SK-N-SH (cell line): ENCODE measurements at regions not wholly inside any gene's neighbourhood (a gene's known extent, or its start where the extent isn't known, plus 50 kb on each side); places are given as distances from the start of the nearest gene placed in this dataset.

Experiments used
- CTCF ChIA-PET: fragments of 300-600, 350-600 bp; formaldehyde crosslinking; extraction: SDS; loops from one replicate; lab custom pipeline; 2021; lab: Yijun Ruan, JAX
- POLR2A ChIA-PET: fragments of 350-600 bp; sonication (Branson Sonifier 250); formaldehyde crosslinking; extraction: SDS; loops from one replicate; lab custom pipeline; 2020; ENCODE audit warnings: antibody characterized with exemption, inconsistent platforms; lab: Yijun Ruan, JAX
- DNase-seq: peaks from one replicate; pipeline ENCODE4 v3.0.0; 2012
- H2AFZ ChIP-seq: fragments of 200-600 bp; sonication (generic); 2 replicates; pipeline ENCODE4 v1.8.1; 2016; ENCODE audit warnings: antibody characterized with exemption, mild to moderate bottlenecking, low read depth
- H3F3A ChIP-seq: fragments of 200-600 bp; sonication (generic); replicated peaks from 2 replicates; pipeline ENCODE3; 2016; ENCODE audit warnings: antibody characterized with exemption, mild to moderate bottlenecking; ENCODE audit not compliant: insufficient read depth
- H3K27ac ChIP-seq, 2 experiments: fragments of 200-500 bp in 1 of 2; fragments of 200-600 bp in 1 of 2; sonication (Bioruptor generic) in 1 of 2; sonication (generic), shearing (Covaris generic) in 1 of 2; 2 replicates each; pipeline versions ENCODE4 v1.5.1 to v1.6.1; 2014 to 2016; ENCODE audit warnings: low read depth in 2 of 2, inconsistent platforms in 1 of 2, low read length in 1 of 2, mild to moderate bottlenecking in 1 of 2, mixed read lengths in 1 of 2
- H3K27me3 ChIP-seq: fragments of 200-600 bp; sonication (generic), shearing (Covaris generic); 2 replicates; pipeline ENCODE4 v1.6.1; 2016; ENCODE audit warnings: mixed run types; ENCODE audit not compliant: insufficient read depth
- H3K36me3 ChIP-seq, 2 experiments: fragments of 200-500 bp in 1 of 2; fragments of 200-600 bp in 1 of 2; sonication (Bioruptor generic) in 1 of 2; sonication (generic) in 1 of 2; replicated peaks in 1 of 2; 2 replicates each; pipeline versions ENCODE3 to v1.5.1; 2014 to 2016; ENCODE audit warnings: low read length in 1 of 2, mild to moderate bottlenecking in 1 of 2; ENCODE audit not compliant: insufficient read depth in 2 of 2, control insufficient read depth in 1 of 2
- H3K4me1 ChIP-seq, 2 experiments: fragments of 200-500 bp in 1 of 2; fragments of 200-600 bp in 1 of 2; sonication (Bioruptor generic) in 1 of 2; sonication (generic), shearing (Covaris generic) in 1 of 2; 2 replicates each; pipeline versions ENCODE4 v1.5.1 to v1.6.1; 2014 to 2016; ENCODE audit warnings: low read depth in 1 of 2, low read length in 1 of 2, mixed run types in 1 of 2; ENCODE audit not compliant: insufficient read depth in 2 of 2, control insufficient read depth in 1 of 2
- H3K4me2 ChIP-seq: fragments of 200-600 bp; sonication (generic), shearing (Covaris generic); 2 replicates; pipeline ENCODE4 v1.6.1; 2017; ENCODE audit warnings: mixed run types
- H3K4me3 ChIP-seq, 2 experiments: fragments of 200-500 bp in 1 of 2; fragments of 200-600 bp in 1 of 2; sonication (Bioruptor generic) in 1 of 2; sonication (generic), shearing (Covaris generic) in 1 of 2; 2 replicates each; pipeline versions ENCODE4 v1.5.1 to v1.8.1; 2014 to 2016; ENCODE audit warnings: low read depth in 2 of 2, inconsistent platforms in 1 of 2, low read length in 1 of 2, mild to moderate bottlenecking in 1 of 2, mixed read lengths in 1 of 2, moderate library complexity in 1 of 2
- H3K79me2 ChIP-seq: fragments of 200-600 bp; sonication (generic); 2 replicates; pipeline ENCODE4 v1.8.1; 2017; ENCODE audit warnings: mild to moderate bottlenecking; ENCODE audit not compliant: insufficient read depth
- H3K9ac ChIP-seq: fragments of 200-600 bp; sonication (generic); 2 replicates; pipeline ENCODE4 v1.6.1; 2017; ENCODE audit warnings: mixed run types
- H3K9me2 ChIP-seq: fragments of 200-600 bp; sonication (generic); 2 replicates; pipeline ENCODE4 v1.6.1; 2017; ENCODE audit warnings: mixed run types
- H3K9me3 ChIP-seq: fragments of 200-600 bp; sonication (generic); 2 replicates; pipeline ENCODE4 v1.6.1; 2017; ENCODE audit warnings: mixed run types, mild to moderate bottlenecking, moderate library complexity
- H4K20me1 ChIP-seq: fragments of 200-600 bp; sonication (generic); 2 replicates; pipeline ENCODE4 v1.6.1; 2017; ENCODE audit warnings: mild to moderate bottlenecking, mixed run types; ENCODE audit not compliant: insufficient read depth
- ELF1 ChIP-seq: IDR thresholded peaks from 2 replicates; pipeline ENCODE4 v1.4.0; 2012
- FOXM1 ChIP-seq: IDR thresholded peaks from 2 replicates; pipeline ENCODE4 v1.4.0; 2012; ENCODE audit warnings: low read depth, mild to moderate bottlenecking
- GATA2 ChIP-seq: sonication (generic); formaldehyde crosslinking; IDR thresholded peaks from 2 replicates; pipeline ENCODE4 v1.5.0; 2020; ENCODE audit warnings: mild to moderate bottlenecking, missing genetic modification reagents
- JUND ChIP-seq: IDR thresholded peaks from 2 replicates; pipeline ENCODE4 v1.4.0; 2012
- NFIC ChIP-seq: IDR thresholded peaks from 2 replicates; pipeline ENCODE4 v1.4.0; 2012; ENCODE audit warnings: borderline replicate concordance
- NRF1 ChIP-seq: IDR thresholded peaks from 2 replicates; pipeline ENCODE4 v1.6.1; 2012; ENCODE audit warnings: low read depth, mild to moderate bottlenecking, low read length
- PBX3 ChIP-seq: IDR thresholded peaks from 2 replicates; pipeline ENCODE4; 2012
- RCOR1 ChIP-seq: fragments of 150-350 bp; IDR thresholded peaks from 2 replicates; pipeline ENCODE4 v1.6.1; 2017; ENCODE audit warnings: antibody characterized with exemption, low read length
- RFX5 ChIP-seq: IDR thresholded peaks from 2 replicates; pipeline ENCODE4 v1.6.1; 2012; ENCODE audit warnings: mild to moderate bottlenecking, improper control_type of control experiment, low read length
- TEAD4 ChIP-seq: IDR thresholded peaks from 2 replicates; pipeline ENCODE4 v1.4.0; 2012; ENCODE audit warnings: mild to moderate bottlenecking, borderline replicate concordance; ENCODE audit not compliant: insufficient read depth
- YY1 ChIP-seq: IDR thresholded peaks from 2 replicates; pipeline ENCODE4 v1.4.0; 2012; ENCODE audit warnings: low read depth, mild to moderate bottlenecking
- WGBS: methylation state at CpG from one replicate; pipeline ENCODE4 v1.1.6; 2017; ENCODE audit warnings: low lambda C conversion rate; 5-methylcytosine and 5-hydroxymethylcytosine counted together
- TF ChIP-seq, protein P1 (sequence below): fragments of 150-350 bp; IDR thresholded peaks from 2 replicates; pipeline ENCODE4 v1.6.1; 2017; ENCODE audit warnings: antibody characterized with exemption, low read length, low read depth, borderline replicate concordance
- TF ChIP-seq, protein P2 (sequence below): IDR thresholded peaks from 2 replicates; pipeline ENCODE4 v1.4.0; 2012; ENCODE audit warnings: low read depth, borderline replicate concordance
- TF ChIP-seq, protein P3 (sequence below): fragments of 200-600 bp; sonication (generic); IDR thresholded peaks from 2 replicates; pipeline ENCODE4 v1.6.1; 2017; ENCODE audit warnings: antibody characterized with exemption, mild to moderate bottlenecking, moderate library complexity

DNA sequence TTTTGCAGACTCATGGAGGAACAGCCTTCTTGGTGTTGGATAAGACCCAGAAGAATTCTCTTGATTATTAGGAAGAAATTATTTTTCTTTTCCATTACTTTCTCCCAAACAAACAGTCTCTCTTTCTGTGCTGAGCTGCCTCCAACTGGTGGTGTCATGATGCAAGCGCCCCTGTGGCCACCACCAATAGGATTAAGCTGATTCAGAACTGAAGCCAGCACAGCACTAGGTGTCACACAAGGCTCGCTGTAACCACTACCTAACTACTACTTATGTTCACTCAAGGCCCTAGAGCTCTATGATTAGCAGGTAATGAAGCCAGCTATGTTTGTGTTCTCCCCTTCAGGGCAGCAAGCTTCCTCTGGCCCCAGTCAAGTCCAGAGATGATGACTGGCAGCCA, 123.4 kb downstream of the HTR1B start:
- no peaks in the 10 kb centered on the region for H3K4me1 ChIP-seq
- TF ChIP-seq RCOR1 = no peak
- TF ChIP-seq, protein P1, sequence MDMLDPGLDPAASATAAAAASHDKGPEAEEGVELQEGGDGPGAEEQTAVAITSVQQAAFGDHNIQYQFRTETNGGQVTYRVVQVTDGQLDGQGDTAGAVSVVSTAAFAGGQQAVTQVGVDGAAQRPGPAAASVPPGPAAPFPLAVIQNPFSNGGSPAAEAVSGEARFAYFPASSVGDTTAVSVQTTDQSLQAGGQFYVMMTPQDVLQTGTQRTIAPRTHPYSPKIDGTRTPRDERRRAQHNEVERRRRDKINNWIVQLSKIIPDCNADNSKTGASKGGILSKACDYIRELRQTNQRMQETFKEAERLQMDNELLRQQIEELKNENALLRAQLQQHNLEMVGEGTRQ = no peak
- TF ChIP-seq JUND = no peak
- no peak for TF ChIP-seq YY1
- no peak for TF ChIP-seq GATA2
- TF ChIP-seq, protein P2, sequence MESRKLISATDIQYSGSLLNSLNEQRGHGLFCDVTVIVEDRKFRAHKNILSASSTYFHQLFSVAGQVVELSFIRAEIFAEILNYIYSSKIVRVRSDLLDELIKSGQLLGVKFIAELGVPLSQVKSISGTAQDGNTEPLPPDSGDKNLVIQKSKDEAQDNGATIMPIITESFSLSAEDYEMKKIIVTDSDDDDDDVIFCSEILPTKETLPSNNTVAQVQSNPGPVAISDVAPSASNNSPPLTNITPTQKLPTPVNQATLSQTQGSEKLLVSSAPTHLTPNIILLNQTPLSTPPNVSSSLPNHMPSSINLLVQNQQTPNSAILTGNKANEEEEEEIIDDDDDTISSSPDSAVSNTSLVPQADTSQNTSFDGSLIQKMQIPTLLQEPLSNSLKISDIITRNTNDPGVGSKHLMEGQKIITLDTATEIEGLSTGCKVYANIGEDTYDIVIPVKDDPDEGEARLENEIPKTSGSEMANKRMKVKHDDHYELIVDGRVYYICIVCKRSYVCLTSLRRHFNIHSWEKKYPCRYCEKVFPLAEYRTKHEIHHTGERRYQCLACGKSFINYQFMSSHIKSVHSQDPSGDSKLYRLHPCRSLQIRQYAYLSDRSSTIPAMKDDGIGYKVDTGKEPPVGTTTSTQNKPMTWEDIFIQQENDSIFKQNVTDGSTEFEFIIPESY = no peak
- TF ChIP-seq NRF1 = no peak
- TF ChIP-seq RFX5 = no peak
- no peak for TF ChIP-seq FOXM1
- TF ChIP-seq ELF1 = no peak
- no peak for TF ChIP-seq TEAD4
- H3K4me2 ChIP-seq = no peak overlapping the region
- no peaks in the 10 kb centered on the region for H3K9me3 ChIP-seq
- DNase-seq = no peak
- H3K27me3 ChIP-seq = no peaks in the 10 kb centered on the region
- no peaks in the 10 kb centered on the region for H3K9me2 ChIP-seq
- WGBS = 28% methylated on average over 2 of the region's 2 CpGs
- no peaks in the 10 kb centered on the region for H4K20me1 ChIP-seq
- H3K27ac ChIP-seq = no peak overlapping the region
- ChIA-PET POLR2A (no interaction called here), CTCF (no interaction called here)
- no peaks in the 10 kb centered on the region for H3K79me2 ChIP-seq
- H3K4me3 ChIP-seq = no peak overlapping the region
- no peak overlapping the region for H3K9ac ChIP-seq
- no peaks in the 10 kb centered on the region for H3K36me3 ChIP-seq
- H3F3A ChIP-seq = no peaks in the 10 kb centered on the region
- no peak overlapping the region for H2AFZ ChIP-seq

DNA sequence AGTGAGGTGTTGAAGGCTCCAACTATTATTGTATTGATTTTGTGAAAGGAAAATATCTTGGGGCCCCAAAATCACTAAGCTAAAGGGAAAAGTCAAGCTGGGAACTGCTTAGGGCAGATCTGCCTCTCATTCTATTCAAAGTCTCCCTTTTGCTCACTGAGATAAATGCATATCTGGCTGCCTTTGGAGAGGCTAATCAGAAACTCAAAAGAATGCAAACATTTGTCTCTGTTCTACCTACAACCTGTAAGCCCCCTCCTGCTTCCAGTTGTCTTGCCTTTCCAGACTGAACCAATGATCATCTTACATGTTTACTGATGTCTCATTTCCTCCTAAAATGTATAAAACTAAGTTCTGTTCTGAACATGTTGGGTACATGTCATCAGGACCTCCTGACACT, 125.9 kb downstream of the HTR1B start:
- H3K9me2 ChIP-seq = no peaks in the 10 kb centered on the region
- no peaks in the 10 kb centered on the region for H3K79me2 ChIP-seq
- CTCF ChIA-PET = no interaction called here
- H2AFZ ChIP-seq = no peak overlapping the region
- no peaks in the 10 kb centered on the region for H3K36me3 ChIP-seq
- TF ChIP-seq YY1 = no peak
- TF ChIP-seq, protein P3, sequence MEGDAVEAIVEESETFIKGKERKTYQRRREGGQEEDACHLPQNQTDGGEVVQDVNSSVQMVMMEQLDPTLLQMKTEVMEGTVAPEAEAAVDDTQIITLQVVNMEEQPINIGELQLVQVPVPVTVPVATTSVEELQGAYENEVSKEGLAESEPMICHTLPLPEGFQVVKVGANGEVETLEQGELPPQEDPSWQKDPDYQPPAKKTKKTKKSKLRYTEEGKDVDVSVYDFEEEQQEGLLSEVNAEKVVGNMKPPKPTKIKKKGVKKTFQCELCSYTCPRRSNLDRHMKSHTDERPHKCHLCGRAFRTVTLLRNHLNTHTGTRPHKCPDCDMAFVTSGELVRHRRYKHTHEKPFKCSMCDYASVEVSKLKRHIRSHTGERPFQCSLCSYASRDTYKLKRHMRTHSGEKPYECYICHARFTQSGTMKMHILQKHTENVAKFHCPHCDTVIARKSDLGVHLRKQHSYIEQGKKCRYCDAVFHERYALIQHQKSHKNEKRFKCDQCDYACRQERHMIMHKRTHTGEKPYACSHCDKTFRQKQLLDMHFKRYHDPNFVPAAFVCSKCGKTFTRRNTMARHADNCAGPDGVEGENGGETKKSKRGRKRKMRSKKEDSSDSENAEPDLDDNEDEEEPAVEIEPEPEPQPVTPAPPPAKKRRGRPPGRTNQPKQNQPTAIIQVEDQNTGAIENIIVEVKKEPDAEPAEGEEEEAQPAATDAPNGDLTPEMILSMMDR = no peak
- TF ChIP-seq PBX3 = no peak
- no peak for TF ChIP-seq NFIC
- H3K27me3 ChIP-seq = no peaks in the 10 kb centered on the region
- H3K4me3 ChIP-seq = no peak overlapping the region
- no peak overlapping the region for H3K9ac ChIP-seq
- no peak overlapping the region for H3K4me2 ChIP-seq
- H4K20me1 ChIP-seq = no peaks in the 10 kb centered on the region
- no peaks in the 10 kb centered on the region for H3K4me1 ChIP-seq
- no peaks in the 10 kb centered on the region for H3K9me3 ChIP-seq
- no peaks in the 10 kb centered on the region for H3F3A ChIP-seq
- H3K27ac ChIP-seq = no peak overlapping the region
- POLR2A ChIA-PET = no interaction called here
- no peak for DNase-seq
